Panc1 (cell line): ENCODE measurements at regions not wholly inside any gene's neighbourhood (a gene's known extent, or its start where the extent isn't known, plus 50 kb on each side); places are given as distances from the start of the nearest gene placed in this dataset.
A peak's percentile ranks its signal among the peaks of the same experiment; 100 is the strongest.

Experiments used
- ATAC-seq: fragments of 200-7000 bp; cut with Tn5 transposase; 2 replicates; pipeline ENCODE4 v1.9.1; 2020; ENCODE audit warnings: mild to moderate bottlenecking, moderate library complexity
- BruUV-seq: library from RNA; stranded (reverse); fragments of 400-500 nt; replicated peaks from 2 replicates; lab custom pipeline; 2021; lab: Mats Ljungman, UMichigan
- CTCF ChIA-PET: fragments of 300-600 bp; sonication (Branson Sonifier 250); formaldehyde crosslinking; loops from one replicate; lab custom pipeline; 2022; ENCODE audit warnings: antibody characterized with exemption; lab: Charles Lee
- POLR2A ChIA-PET: fragments of 300-600 bp; sonication (Branson Sonifier 250); formaldehyde crosslinking; loops from one replicate; lab custom pipeline; 2022; ENCODE audit warnings: antibody characterized with exemption; lab: Charles Lee
- DNase-seq: peaks from one replicate; pipeline ENCODE4 v3.0.0-alpha.2; 2010; ENCODE audit warnings: low read depth, low spot score
- H3K27ac ChIP-seq: 2 replicates; pipeline ENCODE4 v1.5.1; 2011; ENCODE audit warnings: mild to moderate bottlenecking, low read length, inconsistent platforms
- H3K27me3 ChIP-seq: fragments of 200-500 bp; sonication (Bioruptor generic); 2 replicates; pipeline ENCODE4 v1.6.0; 2014; ENCODE audit warnings: low read length, inconsistent platforms; ENCODE audit not compliant: control insufficient read depth, insufficient read depth
- H3K36me3 ChIP-seq: fragments of 200-500 bp; sonication (Bioruptor generic); 2 replicates; pipeline ENCODE4 v1.5.1; 2014; ENCODE audit warnings: inconsistent platforms, mild to moderate bottlenecking, low read length, moderate library complexity; ENCODE audit not compliant: control insufficient read depth, insufficient read depth
- H3K4me1 ChIP-seq: 2 replicates; pipeline ENCODE4 v1.5.1; 2011; ENCODE audit warnings: inconsistent platforms, mild to moderate bottlenecking, low read length, moderate library complexity; ENCODE audit not compliant: control insufficient read depth, insufficient read depth
- H3K4me3 ChIP-seq, 2 experiments: 2 replicates each; pipeline ENCODE4 v1.5.1; 2011 to 2012; ENCODE audit warnings: low read depth in 2 of 2, low read length in 2 of 2, mild to moderate bottlenecking in 2 of 2, inconsistent platforms in 1 of 2, moderate library complexity in 1 of 2
- H3K9me3 ChIP-seq: fragments of 200-500 bp; sonication (Bioruptor generic); 2 replicates; pipeline ENCODE4 v1.5.1; 2014; ENCODE audit warnings: low read depth, mild to moderate bottlenecking, inconsistent platforms, low read length, moderate library complexity; ENCODE audit not compliant: control insufficient read depth, insufficient read depth
- CTCF ChIP-seq: fragments of 450-650 bp; IDR thresholded peaks from 2 replicates; pipeline ENCODE4 v1.5.1; 2017; ENCODE audit warnings: mild to moderate bottlenecking
- POLR2AphosphoS5 ChIP-seq: IDR thresholded peaks from 2 replicates; pipeline ENCODE4 v1.6.1; 2012; ENCODE audit warnings: mild to moderate bottlenecking, low read depth, low read length, moderate library complexity
- REST ChIP-seq, 2 experiments: IDR thresholded peaks; 2 replicates each; pipeline ENCODE4 v1.6.1; 2011 to 2012; ENCODE audit warnings: low read depth in 2 of 2, control low read depth in 1 of 2, low read length in 1 of 2, mild to moderate bottlenecking in 1 of 2, moderate library complexity in 1 of 2; ENCODE audit not compliant: insufficient read depth in 1 of 2
- SIN3A ChIP-seq: IDR thresholded peaks from 2 replicates; pipeline ENCODE4 v1.6.1; 2012; ENCODE audit warnings: low read depth, mild to moderate bottlenecking, low read length, moderate library complexity, borderline replicate concordance; ENCODE audit not compliant: insufficient read depth
- TCF7L2 ChIP-seq: IDR thresholded peaks from 2 replicates; pipeline ENCODE4 v1.6.1; 2011; ENCODE audit warnings: mild to moderate bottlenecking, low read depth, low read length, inconsistent platforms
- in situ Hi-C: cut with HindIII; loops from 2 replicates; pipeline ENCODE4 v1.10.0; 2016; ENCODE audit warnings: low sequenced_read_pairs, low pct_unique_long_range_greater_than_20kb
- intact Hi-C: fragments of 100-400 bp; cut with micrococcal nuclease; formaldehyde crosslinking; loops from one replicate; pipeline ENCODE4 v1.10.0; 2022; ENCODE audit not compliant: unreplicated experiment

GRCh38 chr2:237205561-237205971 lies 119.9 kb downstream of the COPS8 start:
- Histone ChIP-seq H3K4me1 (peaks cover 15% of the 10 kb centered on the region), H3K27me3 (no peaks in the 10 kb centered on the region), H3K9me3 (no peaks in the 10 kb centered on the region), H3K36me3 (no peaks in the 10 kb centered on the region), H3K4me3 (no peak overlapping the region), H3K27ac (peak overlapping the region; percentile 63; the same call in 1 of the 2 replicates)
- ATAC-seq = no peak
- intact Hi-C loops = no loop called here
- POLR2A ChIA-PET = no interaction called here
- no TSS peak for BruUV-seq
- in situ Hi-C loops = no loop called here
- DNase-seq = no peak
- CTCF ChIA-PET = no interaction called here
- TF ChIP-seq TCF7L2 (no peak), CTCF (no peak), SIN3A (no peak)

- in situ Hi-C loops = no loop called here
- DNase-seq (no peak), ATAC-seq (no peak)
- Histone ChIP-seq H3K36me3 (no peaks in the 10 kb centered on the region), H3K27me3 (no peaks in the 10 kb centered on the region), H3K27ac (no peak overlapping the region), H3K4me1 (peaks cover 5% of the 10 kb centered on the region), H3K9me3 (no peaks in the 10 kb centered on the region), H3K4me3 (no peak overlapping the region)
- TF ChIP-seq POLR2AphosphoS5 = no peak
- TF ChIP-seq REST (IDR thresholded peaks at IDR 0.05; ENCODE audit: insufficient read depth in 1 of 2, low read depth in 2 of 2, low read length in 1 of 2) = no peak
- TF ChIP-seq SIN3A = no peak
- TF ChIP-seq TCF7L2 = no peak
- TF ChIP-seq CTCF = no peak
- intact Hi-C loops = no loop called here
- no TSS peak for BruUV-seq
- ChIA-PET POLR2A (no interaction called here), CTCF (interaction anchor here (0.5 kb wide), 1 partner anchor 202 kb away, joined by 5 read pairs; no protein-coding TSS in a partner anchor)
These were observed 122.0 kb downstream of the COPS8 start for GRCh38 chr2:237207646-237208045.
